NCI-H2227 treated with DMSO at 0.1 percent for 48 hours (cell line): ENCODE measurements at regions not wholly inside any gene's neighbourhood (a gene's known extent, or its start where the extent isn't known, plus 50 kb on each side); places are given as distances from the start of the nearest gene placed in this dataset.

Experiments
- DNase-seq: peaks from one replicate; lab custom pipeline; 2025; lab: John Stamatoyannopoulos, UW

GRCh38 chr2:220114443-220114842 is 487.0 kb downstream of the SLC4A3 start:
- no peak for DNase-seq

DNA sequence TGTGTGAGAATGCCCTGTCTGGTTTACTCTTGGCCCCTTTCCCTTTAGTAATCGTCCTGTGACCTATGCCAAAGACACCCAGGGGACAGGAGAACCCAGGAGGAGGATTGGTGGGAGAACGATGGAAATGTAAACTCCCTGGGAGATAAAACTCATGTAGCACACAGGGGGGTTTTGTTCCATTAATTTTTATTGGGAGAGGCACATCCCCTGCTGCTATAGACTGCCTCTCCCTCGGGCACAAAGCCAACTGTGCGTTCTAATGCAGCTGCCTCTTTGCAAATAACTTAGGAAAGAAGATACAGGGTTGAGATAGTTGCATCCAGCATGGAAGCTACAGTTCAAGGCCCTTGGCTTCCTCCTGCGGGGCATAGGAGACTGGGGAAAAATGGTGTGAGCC is 489.6 kb downstream of the SLC4A3 start:
- DNase-seq, result no peak

DNA sequence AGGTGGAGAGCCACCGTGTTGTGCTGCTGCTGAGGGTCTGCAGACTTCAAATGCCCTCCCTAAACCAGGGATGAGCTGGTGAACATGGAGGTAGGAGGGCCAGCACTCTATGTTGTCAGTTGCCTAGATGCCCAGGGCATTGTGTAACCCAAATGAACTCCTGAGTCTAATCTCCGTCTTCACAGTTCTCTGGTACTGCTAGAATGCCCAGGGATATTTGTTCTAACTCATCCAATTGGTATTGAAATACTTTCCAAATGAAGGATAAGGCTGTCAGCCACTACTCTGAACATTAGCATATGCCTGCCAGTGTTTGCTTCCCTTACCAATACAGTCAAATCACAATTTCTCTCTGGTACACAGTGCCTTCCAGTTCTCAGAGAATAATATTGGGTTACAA is 492.6 kb downstream of the SLC4A3 start:
- DNase-seq, result no peak

- no peak for DNase-seq
These were observed 496.3 kb downstream of the SLC4A3 start for GRCh38 chr2:220123751-220124150.

GRCh38 chr2:220125551-220125950 is 498.1 kb downstream of the SLC4A3 start:
- DNase-seq, result no peak

DNA sequence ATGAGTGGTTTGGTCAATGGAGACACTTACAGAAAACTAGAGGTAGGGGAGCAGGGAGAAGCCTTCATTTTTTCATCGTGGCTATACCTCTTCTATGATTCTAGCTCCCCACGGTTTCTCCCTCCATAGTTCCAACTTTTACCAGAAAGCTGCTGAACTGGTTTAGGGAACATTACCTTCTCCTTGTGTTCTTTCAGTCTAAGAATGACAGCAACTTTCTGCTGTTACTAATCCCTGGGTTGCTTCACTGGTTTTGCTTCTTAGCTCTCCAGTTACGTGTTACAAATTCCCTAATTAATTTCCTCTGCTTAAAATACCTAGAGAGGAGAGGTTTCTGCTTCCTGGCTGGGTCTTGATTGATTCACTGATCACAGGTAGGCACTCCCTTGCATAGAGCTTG is 499.9 kb downstream of the SLC4A3 start:
- DNase-seq, result no peak

DNA sequence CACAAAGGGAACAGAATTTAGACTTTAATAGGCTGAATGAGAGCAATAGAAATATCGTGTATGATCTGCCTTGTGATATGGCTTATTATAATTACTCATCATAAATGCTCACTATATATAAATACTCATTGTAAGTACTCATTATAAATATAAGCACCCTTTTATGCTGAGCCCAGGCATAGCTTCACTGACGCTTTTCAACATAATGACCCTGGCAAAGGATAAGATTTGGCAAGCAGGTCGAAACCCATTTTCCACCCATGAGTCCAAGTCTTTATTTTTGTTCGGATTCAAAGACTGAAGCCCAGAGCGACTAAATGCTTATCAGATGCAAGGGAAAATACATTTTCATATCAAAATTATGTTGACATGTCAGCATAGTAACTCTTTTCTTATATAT is 500.4 kb downstream of the SLC4A3 start:
- no peak for DNase-seq

GRCh38 chr2:220129391-220129790 is 502.0 kb downstream of the SLC4A3 start:
- DNase-seq, result no peak

DNA sequence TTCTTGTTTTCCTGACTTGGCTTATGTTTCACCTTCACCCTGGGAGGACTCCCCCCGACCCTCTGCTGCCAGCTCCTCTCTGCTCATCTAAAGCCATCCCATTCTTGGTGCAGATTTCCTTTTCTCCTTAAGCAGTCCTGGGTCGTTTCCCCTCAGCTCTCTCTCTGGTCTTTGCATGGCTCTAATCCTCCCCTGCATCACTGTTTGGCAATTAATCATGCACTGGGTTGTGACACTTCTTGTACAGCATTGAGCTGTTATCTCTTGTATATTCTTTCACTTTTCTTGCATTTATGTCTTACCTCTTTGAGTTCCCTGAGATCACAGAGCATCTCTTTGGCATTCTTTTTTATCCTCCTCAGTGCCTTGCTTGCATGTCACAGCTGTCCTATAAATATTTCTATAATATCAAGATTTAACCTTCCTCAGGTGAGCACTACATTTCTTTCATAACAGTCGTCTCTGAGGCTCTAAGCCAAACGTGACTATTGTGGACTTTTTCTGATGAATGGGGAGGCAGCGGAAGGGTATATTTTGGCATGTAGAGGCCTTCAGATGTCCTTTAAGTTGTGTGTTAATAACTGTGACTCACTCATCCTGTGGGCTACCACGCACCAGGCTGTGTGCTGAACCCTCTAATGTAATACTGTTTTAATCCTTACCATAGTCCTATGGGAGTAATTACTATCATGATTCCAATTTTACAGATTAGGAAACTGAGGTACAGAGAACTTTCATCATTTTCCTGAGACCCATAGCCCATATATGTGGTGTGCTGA is 507.5 kb downstream of the SLC4A3 start:
- DNase-seq, result no peak

DNA sequence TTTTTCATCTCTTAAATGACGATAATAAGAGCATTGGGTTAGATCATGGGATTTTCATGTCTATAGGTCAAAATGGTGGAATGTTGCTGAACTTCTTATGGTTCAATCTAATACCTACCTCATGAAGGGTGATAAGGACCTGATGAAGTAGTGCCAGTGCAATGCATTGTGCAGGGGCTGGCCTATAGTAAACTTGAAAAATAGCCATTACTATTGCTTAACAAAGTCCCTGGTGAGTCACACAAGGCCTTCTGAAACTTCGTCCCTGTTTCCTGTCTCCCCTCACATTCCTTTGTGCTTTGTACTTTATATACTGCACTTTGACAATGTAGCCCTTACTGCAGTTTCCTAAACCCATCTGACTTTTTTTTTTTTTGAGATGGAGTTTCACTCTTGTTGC is 515.9 kb downstream of the SLC4A3 start:
- no peak for DNase-seq

GRCh38 chr2:220144411-220144810 is 517.0 kb downstream of the SLC4A3 start:
- no peak for DNase-seq

GRCh38 chr2:220147161-220148038 is 520.0 kb downstream of the SLC4A3 start:
- no peak for DNase-seq

- no peak for DNase-seq
These were observed 521.2 kb downstream of the SLC4A3 start for GRCh38 chr2:220148471-220149248.

GRCh38 chr2:220151341-220151740 is 523.9 kb downstream of the SLC4A3 start:
- no peak for DNase-seq

GRCh38 chr2:220152281-220152935 is 525.0 kb downstream of the SLC4A3 start:
- DNase-seq, result no peak

- DNase-seq, result no peak
These were observed 525.7 kb downstream of the SLC4A3 start for GRCh38 chr2:220153118-220153517.

DNA sequence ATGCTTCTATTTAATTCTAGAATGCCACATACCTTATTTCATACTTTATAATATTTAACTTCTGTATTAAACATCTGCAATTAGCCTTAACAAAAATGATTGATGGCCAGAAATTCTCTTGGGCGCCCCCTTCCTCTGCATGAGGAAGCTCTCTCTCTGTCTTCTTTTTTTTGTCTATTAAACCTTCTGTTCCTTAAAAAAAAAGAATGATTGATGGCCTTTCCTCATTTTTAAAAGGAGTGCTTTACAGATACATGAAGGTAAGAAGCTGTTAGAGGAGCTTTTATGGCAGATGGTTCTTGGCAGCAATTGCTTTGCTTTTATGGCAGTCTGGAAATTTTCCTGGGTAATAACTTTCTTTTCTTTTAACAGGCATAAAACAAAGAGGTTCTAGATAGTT is 526.9 kb downstream of the SLC4A3 start:
- no peak for DNase-seq

DNA sequence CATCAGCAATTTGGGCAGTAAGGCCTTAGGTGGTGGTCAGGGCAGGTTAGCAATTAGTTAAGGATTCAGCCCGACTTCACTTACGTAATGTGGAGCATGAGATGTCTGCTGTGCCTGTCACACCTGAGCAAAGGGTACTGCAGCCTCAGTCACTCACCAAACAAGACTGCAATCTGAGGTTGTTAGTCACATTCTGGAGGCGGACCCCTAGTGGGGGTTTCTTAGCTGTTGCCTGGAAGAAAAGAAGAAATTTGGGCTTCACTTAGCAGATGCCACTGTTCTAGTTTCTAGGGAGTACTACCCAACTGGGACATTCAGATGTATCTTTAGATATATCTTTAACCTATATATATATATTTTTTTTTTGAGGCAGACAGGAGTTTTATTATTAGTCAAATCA is 529.9 kb downstream of the SLC4A3 start:
- DNase-seq, result no peak

DNA sequence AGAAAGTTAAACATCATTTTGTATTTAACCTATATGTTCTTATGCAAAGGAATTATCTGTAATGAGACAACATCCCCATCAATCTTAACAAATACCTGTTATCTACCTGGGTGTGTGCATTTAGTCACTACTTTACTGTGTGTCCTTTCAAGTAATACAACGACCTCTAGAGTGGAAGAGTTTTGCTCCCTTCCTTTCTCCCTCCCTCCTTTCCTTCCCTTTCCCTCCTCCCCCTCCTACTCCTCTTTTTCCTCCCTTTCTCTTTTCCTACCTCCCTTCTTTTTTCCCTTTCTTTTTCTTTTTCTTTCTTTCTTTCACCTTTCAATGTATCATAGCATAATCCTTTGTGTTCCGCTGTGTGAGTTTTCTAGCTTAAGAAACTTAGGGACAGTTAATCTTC is 532.3 kb downstream of the SLC4A3 start:
- DNase-seq, result no peak

GRCh38 chr2:220162320-220162719 is 534.9 kb downstream of the SLC4A3 start:
- no peak for DNase-seq

DNA sequence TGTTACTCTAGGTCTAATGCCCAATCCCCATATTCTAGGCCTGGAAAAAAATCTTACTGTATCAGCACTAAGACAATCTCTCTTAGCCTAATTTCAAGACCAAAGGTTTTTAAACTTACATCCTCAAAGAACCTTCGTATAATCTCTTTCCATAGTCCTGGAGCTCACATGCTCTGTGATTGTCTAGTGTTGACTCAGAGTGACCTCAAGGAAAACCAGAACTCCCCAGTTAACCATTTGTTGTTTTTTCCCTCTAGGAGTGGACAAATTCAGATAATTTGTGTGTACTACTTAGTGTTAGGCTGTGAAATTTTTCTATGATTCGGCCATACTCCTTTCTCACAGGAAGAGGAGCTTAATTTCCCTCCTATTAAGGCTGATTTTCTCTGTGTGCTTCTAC is 536.1 kb downstream of the SLC4A3 start:
- no peak for DNase-seq

- DNase-seq, result no peak
These were observed 538.0 kb downstream of the SLC4A3 start for GRCh38 chr2:220165401-220165800.
